ENCODE measurements at regions not wholly inside any gene's neighbourhood (a gene's known extent, or its start where the extent isn't known, plus 50 kb on each side); places are given as distances from the start of the nearest gene placed in this dataset.

DNA sequence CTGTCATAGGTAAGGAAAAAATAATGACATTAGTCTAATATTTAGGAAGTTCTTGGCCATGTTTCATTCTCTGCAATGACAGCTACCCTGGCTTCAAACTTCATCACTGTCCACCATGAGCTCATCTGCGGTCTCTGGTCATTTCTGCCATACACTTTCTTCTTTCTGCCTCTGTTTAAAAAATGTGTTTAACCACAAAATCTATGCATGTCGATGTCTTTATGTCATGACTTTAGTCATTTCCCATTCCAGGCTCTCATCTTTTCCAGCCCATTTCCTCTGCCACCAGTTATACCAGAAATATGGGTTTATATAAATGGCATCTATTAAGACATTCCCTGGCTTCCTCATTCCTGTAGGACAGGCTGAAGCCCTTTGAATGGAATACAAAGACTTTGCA, 68.5 kb upstream of the DUSP10 start:
- no peak overlapping the region for H3K4me3 ChIP-seq (ENCODE audit: low read length in 2 of 2)
- H3K9me3 ChIP-seq (ENCODE audit: control insufficient read depth in 2 of 2, low read length in 2 of 2), result no peaks in the 10 kb centered on the region
- H3K27me3 ChIP-seq (ENCODE audit: control insufficient read depth in 1 of 2, insufficient read depth in 2 of 2, low read length in 2 of 2), result no peaks in the 10 kb centered on the region
- no peaks in the 10 kb centered on the region for H3K4me1 ChIP-seq (ENCODE audit: control insufficient read depth, insufficient read depth, low read length)
- no peaks in the 10 kb centered on the region for H3K36me3 ChIP-seq (ENCODE audit: control insufficient read depth in 2 of 2, insufficient read depth in 2 of 2, low read length in 2 of 2)
- no peak overlapping the region for H3K27ac ChIP-seq (ENCODE audit: low read length)
- H3K9ac ChIP-seq (ENCODE audit: low read length in 2 of 2), result no peak overlapping the region

DNA sequence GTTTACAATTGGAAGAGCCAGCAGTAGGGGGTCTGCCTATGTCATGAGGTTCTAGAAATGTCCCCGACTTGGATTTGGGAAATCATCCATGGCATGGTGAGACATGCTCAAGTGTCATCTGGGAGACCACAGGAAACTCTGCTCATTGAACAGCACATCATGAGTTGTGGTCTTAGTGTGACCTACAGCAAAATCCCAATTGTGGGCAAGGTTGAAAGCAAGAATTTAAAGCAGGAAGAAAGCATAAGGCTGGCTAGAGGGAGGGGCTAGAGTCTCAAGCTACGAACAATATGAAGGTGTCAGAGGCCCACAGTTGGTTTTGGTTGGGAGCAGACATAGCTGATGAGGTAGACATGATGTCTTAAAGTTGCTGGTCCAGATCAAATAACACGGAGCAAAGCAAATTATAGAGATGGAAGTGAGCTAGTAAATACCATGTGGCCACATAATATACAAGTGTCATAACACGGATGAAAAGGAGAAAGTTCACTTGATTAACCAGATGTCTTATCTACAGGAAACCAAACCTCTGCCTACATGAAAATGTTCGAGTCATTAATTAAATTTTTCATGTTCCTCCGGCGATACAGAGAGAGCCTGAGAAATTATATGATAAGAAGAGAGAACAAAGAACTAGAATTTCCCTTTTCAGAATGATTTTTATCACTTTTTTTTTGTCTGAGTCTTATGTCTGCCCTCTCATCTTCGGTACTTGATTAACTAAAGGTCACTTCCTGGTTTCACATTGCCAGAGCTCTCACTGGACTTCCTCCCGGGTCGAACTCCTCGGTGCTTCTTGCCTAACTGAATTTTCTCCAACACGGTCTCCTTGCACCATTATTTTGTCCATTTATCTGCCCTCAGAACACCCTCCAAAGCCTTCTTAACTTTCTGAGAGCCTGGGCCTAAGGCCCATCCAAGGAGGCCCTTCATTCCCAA, 67.5 kb upstream of the DUSP10 start:
- Histone ChIP-seq H3K27me3 (ENCODE audit: control insufficient read depth in 1 of 2, insufficient read depth in 2 of 2, low read length in 2 of 2) (no peaks in the 10 kb centered on the region), H3K4me3 (ENCODE audit: low read length in 2 of 2) (no peak overlapping the region), H3K9me3 (ENCODE audit: control insufficient read depth in 2 of 2, low read length in 2 of 2) (no peaks in the 10 kb centered on the region), H3K9ac (ENCODE audit: low read length in 2 of 2) (no peak overlapping the region), H3K36me3 (ENCODE audit: control insufficient read depth in 2 of 2, insufficient read depth in 2 of 2, low read length in 2 of 2) (no peaks in the 10 kb centered on the region), H3K27ac (ENCODE audit: low read length) (no peak overlapping the region), H3K4me1 (ENCODE audit: control insufficient read depth, insufficient read depth, low read length) (no peaks in the 10 kb centered on the region)

DNA sequence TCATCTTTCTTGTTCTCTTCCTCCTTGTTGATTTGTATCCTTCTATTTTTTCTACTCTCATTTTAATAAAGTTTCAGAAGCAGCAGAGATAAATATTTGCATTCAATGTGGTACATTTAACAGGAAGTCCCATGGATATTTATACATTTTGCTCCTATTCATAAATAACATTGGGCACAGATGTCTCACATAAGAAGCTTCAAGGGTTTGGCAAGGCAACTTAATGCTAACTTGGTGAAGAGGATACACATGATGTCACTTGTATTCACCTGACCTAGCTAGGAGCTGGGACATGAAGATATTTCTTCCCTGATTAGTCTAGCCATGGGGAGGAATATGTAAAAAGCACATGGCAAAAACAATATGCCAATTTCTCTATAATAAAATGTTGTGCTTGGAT, 65.1 kb upstream of the DUSP10 start:
- no peaks in the 10 kb centered on the region for H3K27me3 ChIP-seq (ENCODE audit: control insufficient read depth in 1 of 2, insufficient read depth in 2 of 2, low read length in 2 of 2)
- no peak overlapping the region for H3K9ac ChIP-seq (ENCODE audit: low read length in 2 of 2)
- H3K9me3 ChIP-seq (ENCODE audit: control insufficient read depth in 2 of 2, low read length in 2 of 2), result no peaks in the 10 kb centered on the region
- H3K27ac ChIP-seq (ENCODE audit: low read length), result no peak overlapping the region
- no peaks in the 10 kb centered on the region for H3K4me1 ChIP-seq (ENCODE audit: control insufficient read depth, insufficient read depth, low read length)
- no peak overlapping the region for H3K4me3 ChIP-seq (ENCODE audit: low read length in 2 of 2)
- H3K36me3 ChIP-seq (ENCODE audit: control insufficient read depth in 2 of 2, insufficient read depth in 2 of 2, low read length in 2 of 2), result no peaks in the 10 kb centered on the region

DNA sequence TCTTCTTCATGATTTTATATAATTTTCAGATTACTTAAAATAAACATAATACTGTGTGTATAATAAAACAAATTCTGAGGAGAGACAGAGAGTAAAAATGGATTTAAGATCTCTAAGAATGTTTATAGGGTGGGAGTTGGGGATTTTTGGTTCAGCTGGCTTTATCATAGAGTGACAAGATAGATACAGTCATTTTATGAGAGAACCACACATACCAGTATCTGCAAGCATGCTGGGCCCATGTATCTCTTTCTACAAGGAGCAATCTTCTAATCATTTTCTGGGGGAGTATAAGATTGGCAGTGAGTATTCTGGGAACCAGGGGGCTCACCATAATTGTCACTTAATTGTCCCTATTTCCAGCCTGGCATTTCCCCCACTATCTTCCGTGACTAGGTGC, 64.3 kb upstream of the DUSP10 start:
- Histone ChIP-seq H3K4me3 (ENCODE audit: low read length in 2 of 2) (no peak overlapping the region), H3K36me3 (ENCODE audit: control insufficient read depth in 2 of 2, insufficient read depth in 2 of 2, low read length in 2 of 2) (no peaks in the 10 kb centered on the region), H3K27ac (ENCODE audit: low read length) (no peak overlapping the region), H3K9ac (ENCODE audit: low read length in 2 of 2) (no peak overlapping the region), H3K27me3 (ENCODE audit: control insufficient read depth in 1 of 2, insufficient read depth in 2 of 2, low read length in 2 of 2) (no peaks in the 10 kb centered on the region), H3K4me1 (ENCODE audit: control insufficient read depth, insufficient read depth, low read length) (no peaks in the 10 kb centered on the region), H3K9me3 (ENCODE audit: control insufficient read depth in 2 of 2, low read length in 2 of 2) (no peaks in the 10 kb centered on the region)

DNA sequence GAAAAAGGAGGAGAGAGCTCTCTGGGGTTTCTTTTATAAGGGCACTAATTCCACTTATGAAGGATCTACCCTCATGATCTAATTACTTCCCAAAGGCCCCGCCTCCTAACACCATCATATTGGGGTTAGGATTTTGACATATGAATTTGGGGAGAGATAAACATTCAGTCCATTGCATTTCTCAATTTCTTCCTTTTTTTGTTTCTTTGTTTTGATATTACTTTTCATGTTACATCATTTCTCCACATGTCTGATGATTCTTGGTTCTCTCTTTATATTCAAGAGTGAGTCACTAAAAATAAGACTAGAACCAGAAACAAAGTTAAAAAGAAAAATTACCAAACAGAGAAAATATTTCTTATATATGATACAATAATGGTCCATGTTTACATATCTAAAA, 63.2 kb upstream of the DUSP10 start:
- no peaks in the 10 kb centered on the region for H3K9me3 ChIP-seq (ENCODE audit: control insufficient read depth in 2 of 2, low read length in 2 of 2)
- no peak overlapping the region for H3K9ac ChIP-seq (ENCODE audit: low read length in 2 of 2)
- H3K4me3 ChIP-seq (ENCODE audit: low read length in 2 of 2), result no peak overlapping the region
- H3K36me3 ChIP-seq (ENCODE audit: control insufficient read depth in 2 of 2, insufficient read depth in 2 of 2, low read length in 2 of 2), result no peaks in the 10 kb centered on the region
- H3K27ac ChIP-seq (ENCODE audit: low read length), result no peak overlapping the region
- no peaks in the 10 kb centered on the region for H3K4me1 ChIP-seq (ENCODE audit: control insufficient read depth, insufficient read depth, low read length)
- no peaks in the 10 kb centered on the region for H3K27me3 ChIP-seq (ENCODE audit: control insufficient read depth in 1 of 2, insufficient read depth in 2 of 2, low read length in 2 of 2)

DNA sequence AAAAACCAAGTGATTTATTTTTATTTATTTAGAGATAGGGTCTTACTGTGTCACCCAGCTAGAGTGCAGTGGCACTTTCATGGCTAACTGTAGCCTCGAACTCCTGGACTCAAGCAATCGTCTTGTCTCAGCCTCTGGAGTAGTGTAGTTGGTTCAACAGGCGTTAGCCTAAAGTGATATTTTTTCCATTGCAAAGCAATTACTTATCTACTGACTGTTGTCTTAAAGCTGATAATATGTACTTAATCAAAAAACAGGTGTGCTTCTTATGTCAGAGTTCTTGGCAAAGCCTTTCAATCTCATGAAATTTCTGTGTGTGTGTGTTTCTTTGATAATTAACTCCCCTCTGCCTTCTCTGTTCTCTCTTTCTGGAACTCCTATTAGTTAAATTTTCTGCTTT, 62.4 kb upstream of the DUSP10 start:
- no peak overlapping the region for H3K27ac ChIP-seq (ENCODE audit: low read length)
- H3K4me1 ChIP-seq (ENCODE audit: control insufficient read depth, insufficient read depth, low read length), result no peaks in the 10 kb centered on the region
- H3K9me3 ChIP-seq (ENCODE audit: control insufficient read depth in 2 of 2, low read length in 2 of 2), result no peaks in the 10 kb centered on the region
- no peak overlapping the region for H3K9ac ChIP-seq (ENCODE audit: low read length in 2 of 2)
- no peak overlapping the region for H3K4me3 ChIP-seq (ENCODE audit: low read length in 2 of 2)
- no peaks in the 10 kb centered on the region for H3K36me3 ChIP-seq (ENCODE audit: control insufficient read depth in 2 of 2, insufficient read depth in 2 of 2, low read length in 2 of 2)
- no peaks in the 10 kb centered on the region for H3K27me3 ChIP-seq (ENCODE audit: control insufficient read depth in 1 of 2, insufficient read depth in 2 of 2, low read length in 2 of 2)

DNA sequence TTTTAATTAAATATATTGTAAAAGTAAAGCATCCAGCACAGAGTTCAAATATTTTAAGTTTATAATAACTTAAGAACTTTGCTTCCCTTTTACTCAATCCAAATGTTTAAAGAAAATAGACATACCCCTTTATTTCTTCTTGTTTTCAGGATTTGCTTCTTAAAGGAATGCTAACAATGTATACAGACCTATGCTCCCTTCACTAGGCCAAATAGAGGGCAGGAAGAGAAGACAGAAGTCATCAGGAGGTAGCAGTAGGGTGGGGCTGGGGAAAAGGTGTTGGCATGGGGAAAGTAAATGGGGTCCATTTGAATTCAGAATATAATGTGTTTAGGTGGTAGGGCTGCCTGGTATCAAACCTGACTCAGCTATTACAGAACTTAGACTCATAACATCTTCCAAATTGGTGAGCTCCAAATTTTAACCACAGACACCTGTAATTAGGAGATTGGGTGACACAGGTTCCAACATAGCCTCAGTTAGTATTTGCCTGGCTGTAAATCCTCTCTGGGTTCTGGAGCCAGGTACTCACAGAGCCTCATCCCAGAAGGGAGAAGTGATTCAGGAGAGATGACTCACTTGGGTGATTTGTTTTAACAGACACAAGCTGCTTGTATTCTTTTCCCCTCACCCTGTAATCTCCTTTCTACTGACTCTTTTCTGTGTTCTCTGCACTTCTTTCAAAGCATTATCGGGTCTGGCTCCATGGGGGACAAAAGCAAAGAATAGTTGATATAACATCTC, 60.1 kb upstream of the DUSP10 start:
- H3K9ac ChIP-seq (ENCODE audit: low read length in 2 of 2), result no peak overlapping the region
- no peak overlapping the region for H3K27ac ChIP-seq (ENCODE audit: low read length)
- H3K9me3 ChIP-seq (ENCODE audit: control insufficient read depth in 2 of 2, low read length in 2 of 2), result no peaks in the 10 kb centered on the region
- H3K27me3 ChIP-seq (ENCODE audit: control insufficient read depth in 1 of 2, insufficient read depth in 2 of 2, low read length in 2 of 2), result no peaks in the 10 kb centered on the region
- H3K36me3 ChIP-seq (ENCODE audit: control insufficient read depth in 2 of 2, insufficient read depth in 2 of 2, low read length in 2 of 2), result no peaks in the 10 kb centered on the region
- no peak overlapping the region for H3K4me3 ChIP-seq (ENCODE audit: low read length in 2 of 2)
- no peaks in the 10 kb centered on the region for H3K4me1 ChIP-seq (ENCODE audit: control insufficient read depth, insufficient read depth, low read length)

DNA sequence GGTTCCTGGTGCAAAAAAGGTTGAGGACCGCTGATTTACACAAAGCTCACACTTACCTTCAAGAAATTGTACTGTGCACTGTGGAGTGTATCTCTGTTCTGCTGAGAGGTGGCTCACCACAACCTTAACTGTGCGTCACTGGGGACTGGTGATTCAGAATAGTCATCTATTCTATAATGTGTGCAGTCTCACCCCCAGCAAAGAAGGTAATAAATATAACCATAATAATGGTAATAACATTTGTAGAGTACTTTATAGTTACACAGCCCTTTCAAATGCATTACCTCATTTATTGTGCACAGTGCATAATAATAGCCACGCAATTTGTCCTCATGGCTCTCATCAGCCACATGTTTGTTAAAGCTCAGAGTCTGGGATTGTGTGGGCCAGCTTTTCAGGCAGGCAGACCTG, 59.4 kb upstream of the DUSP10 start:
- Histone ChIP-seq H3K9me3 (ENCODE audit: control insufficient read depth in 2 of 2, low read length in 2 of 2) (no peaks in the 10 kb centered on the region), H3K27ac (ENCODE audit: low read length) (no peak overlapping the region), H3K27me3 (ENCODE audit: control insufficient read depth in 1 of 2, insufficient read depth in 2 of 2, low read length in 2 of 2) (no peaks in the 10 kb centered on the region), H3K4me1 (ENCODE audit: control insufficient read depth, insufficient read depth, low read length) (no peaks in the 10 kb centered on the region), H3K36me3 (ENCODE audit: control insufficient read depth in 2 of 2, insufficient read depth in 2 of 2, low read length in 2 of 2) (no peaks in the 10 kb centered on the region), H3K9ac (ENCODE audit: low read length in 2 of 2) (no peak overlapping the region), H3K4me3 (ENCODE audit: low read length in 2 of 2) (no peak overlapping the region)

DNA sequence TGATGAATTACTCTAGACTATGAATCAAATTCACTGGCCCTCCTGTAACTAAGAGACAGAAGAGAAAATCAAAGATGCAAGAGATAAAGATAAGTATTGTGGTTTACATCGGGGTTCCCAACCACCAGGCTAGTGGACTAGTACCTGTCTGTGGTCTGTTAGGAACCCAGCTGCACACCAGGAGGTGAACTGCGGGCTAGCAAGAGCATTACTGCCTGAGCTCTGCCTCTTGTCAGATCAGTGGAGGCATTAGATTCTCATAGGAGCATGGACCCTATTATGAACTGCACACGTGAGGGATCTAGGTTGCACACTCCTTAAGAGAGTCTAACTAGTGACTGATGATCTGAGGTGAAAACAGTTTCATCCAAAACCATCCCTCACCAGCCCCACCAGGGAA, 58.9 kb upstream of the DUSP10 start:
- no peaks in the 10 kb centered on the region for H3K9me3 ChIP-seq (ENCODE audit: control insufficient read depth in 2 of 2, low read length in 2 of 2)
- H3K36me3 ChIP-seq (ENCODE audit: control insufficient read depth in 2 of 2, insufficient read depth in 2 of 2, low read length in 2 of 2), result no peaks in the 10 kb centered on the region
- no peak overlapping the region for H3K9ac ChIP-seq (ENCODE audit: low read length in 2 of 2)
- no peak overlapping the region for H3K27ac ChIP-seq (ENCODE audit: low read length)
- no peak overlapping the region for H3K4me3 ChIP-seq (ENCODE audit: low read length in 2 of 2)
- H3K27me3 ChIP-seq (ENCODE audit: control insufficient read depth in 1 of 2, insufficient read depth in 2 of 2, low read length in 2 of 2), result no peaks in the 10 kb centered on the region
- no peaks in the 10 kb centered on the region for H3K4me1 ChIP-seq (ENCODE audit: control insufficient read depth, insufficient read depth, low read length)

DNA sequence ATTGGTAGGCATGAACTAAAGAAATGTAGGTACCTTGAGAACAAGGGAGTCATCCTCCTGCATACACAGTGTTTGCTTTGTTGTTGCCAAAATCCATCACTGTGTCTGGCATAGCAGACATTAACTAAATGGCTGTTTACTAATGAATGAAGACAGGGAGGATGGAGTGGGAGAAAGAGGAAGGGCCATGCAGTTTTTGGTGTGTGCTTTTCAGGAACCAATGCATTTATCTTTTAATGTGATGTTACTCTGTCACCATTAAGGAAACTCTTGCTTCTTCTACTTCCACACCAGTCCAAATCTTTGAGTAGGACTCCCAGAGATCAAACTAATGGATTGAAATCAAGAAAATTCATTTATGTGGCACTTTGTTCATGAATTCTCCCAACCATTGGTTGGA, 55.6 kb upstream of the DUSP10 start:
- Histone ChIP-seq H3K9ac (ENCODE audit: low read length in 2 of 2) (no peak overlapping the region), H3K4me3 (ENCODE audit: low read length in 2 of 2) (no peak overlapping the region), H3K27me3 (ENCODE audit: control insufficient read depth in 1 of 2, insufficient read depth in 2 of 2, low read length in 2 of 2) (no peaks in the 10 kb centered on the region), H3K9me3 (ENCODE audit: control insufficient read depth in 2 of 2, low read length in 2 of 2) (no peaks in the 10 kb centered on the region), H3K36me3 (ENCODE audit: control insufficient read depth in 2 of 2, insufficient read depth in 2 of 2, low read length in 2 of 2) (no peaks in the 10 kb centered on the region), H3K4me1 (ENCODE audit: control insufficient read depth, insufficient read depth, low read length) (no peaks in the 10 kb centered on the region), H3K27ac (ENCODE audit: low read length) (no peak overlapping the region)

DNA sequence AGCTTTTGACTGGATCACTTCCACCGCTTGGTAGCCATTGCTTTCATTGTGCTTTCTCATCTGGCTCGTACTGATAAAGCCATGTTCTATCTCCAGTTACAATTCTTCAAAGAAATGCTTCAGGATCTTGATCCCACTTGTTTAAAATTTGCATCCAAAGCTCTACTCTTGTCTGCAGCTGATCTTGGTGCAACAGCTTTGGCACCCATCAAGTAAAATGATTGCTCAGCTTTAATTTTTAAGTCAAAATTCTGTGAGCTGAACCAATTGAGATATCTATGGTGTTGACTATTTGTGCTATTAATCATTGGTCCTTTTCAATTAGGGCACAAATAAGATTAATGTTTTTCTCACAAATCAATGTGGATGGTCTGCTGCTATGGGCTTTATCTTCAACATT, 54.8 kb upstream of the DUSP10 start:
- Histone ChIP-seq H3K27me3 (ENCODE audit: control insufficient read depth in 1 of 2, insufficient read depth in 2 of 2, low read length in 2 of 2) (no peaks in the 10 kb centered on the region), H3K27ac (ENCODE audit: low read length) (no peak overlapping the region), H3K9me3 (ENCODE audit: control insufficient read depth in 2 of 2, low read length in 2 of 2) (no peaks in the 10 kb centered on the region), H3K4me3 (ENCODE audit: low read length in 2 of 2) (no peak overlapping the region), H3K9ac (ENCODE audit: low read length in 2 of 2) (no peak overlapping the region), H3K36me3 (ENCODE audit: control insufficient read depth in 2 of 2, insufficient read depth in 2 of 2, low read length in 2 of 2) (no peaks in the 10 kb centered on the region), H3K4me1 (ENCODE audit: control insufficient read depth, insufficient read depth, low read length) (no peaks in the 10 kb centered on the region)

Data from stomach smooth muscle (tissue), 2 donors.